Loucy (cell line): ENCODE measurements at regions not wholly inside any gene's neighbourhood (a gene's known extent, or its start where the extent isn't known, plus 50 kb on each side); places are given as distances from the start of the nearest gene placed in this dataset.

Experiments
- H2AFZ ChIP-seq: fragments of 200-600 bp; sonication (generic); 2 replicates; pipeline ENCODE4 v1.6.0; 2016; ENCODE audit warnings: antibody characterized with exemption, mild to moderate bottlenecking, low read length, moderate library complexity
- H3F3A ChIP-seq: fragments of 200-600 bp; 2 replicates; pipeline ENCODE4 v1.6.0; 2016; ENCODE audit warnings: antibody characterized with exemption, low read depth, mild to moderate bottlenecking
- H3K27me3 ChIP-seq: fragments of 200-600 bp; sonication (generic); 2 replicates; pipeline ENCODE4 v1.6.1; 2014; ENCODE audit warnings: low read length, mild to moderate bottlenecking; ENCODE audit not compliant: insufficient read depth, poor library complexity, severe bottlenecking
- H3K36me3 ChIP-seq: fragments of 200-600 bp; sonication (generic); 2 replicates; pipeline ENCODE4 v1.6.1; 2016; ENCODE audit warnings: low read length; ENCODE audit not compliant: insufficient read depth
- H3K4me1 ChIP-seq: fragments of 200-600 bp; sonication (generic); 2 replicates; pipeline ENCODE4 v1.5.1; 2014; ENCODE audit warnings: low read length, mild to moderate bottlenecking; ENCODE audit not compliant: insufficient read depth, poor library complexity, severe bottlenecking
- H3K4me2 ChIP-seq: fragments of 200-600 bp; sonication (generic); 2 replicates; pipeline ENCODE4 v1.6.0; 2014; ENCODE audit warnings: antibody characterized with exemption, low read length, low read depth, mild to moderate bottlenecking; ENCODE audit not compliant: poor library complexity, severe bottlenecking
- H3K4me3 ChIP-seq: fragments of 200-600 bp; sonication (generic); 2 replicates; pipeline ENCODE4 v1.5.1; 2014; ENCODE audit warnings: low read length, mild to moderate bottlenecking, mixed read lengths; ENCODE audit not compliant: poor library complexity, severe bottlenecking
- H3K79me2 ChIP-seq: fragments of 200-600 bp; sonication (generic); 2 replicates; pipeline ENCODE4 v1.6.1; 2014; ENCODE audit warnings: low read length; ENCODE audit not compliant: insufficient read depth
- H3K9ac ChIP-seq: fragments of 200-600 bp; sonication (generic); 2 replicates; pipeline ENCODE4 v1.6.0; 2014; ENCODE audit warnings: mild to moderate bottlenecking, low read depth, low read length, moderate library complexity; ENCODE audit not compliant: poor library complexity, severe bottlenecking
- H3K9me2 ChIP-seq: fragments of 200-600 bp; sonication (generic); replicated peaks from 2 replicates; pipeline ENCODE4 v1.6.1; 2016; ENCODE audit warnings: low read depth, low read length, mixed read lengths
- H3K9me3 ChIP-seq: fragments of 200-600 bp; sonication (generic); 2 replicates; pipeline ENCODE4 v1.6.1; 2014; ENCODE audit warnings: mild to moderate bottlenecking, antibody characterized with exemption, low read length, low read depth; ENCODE audit not compliant: insufficient read depth
- H4K20me1 ChIP-seq: fragments of 200-600 bp; sonication (generic); 2 replicates; pipeline ENCODE4 v1.6.0; 2014; ENCODE audit warnings: antibody characterized with exemption, low read length, mild to moderate bottlenecking; ENCODE audit not compliant: insufficient read depth, poor library complexity, severe bottlenecking
- CTCF ChIP-seq: fragments of 200-600 bp; sonication (generic); conservative IDR thresholded peaks from 2 replicates; pipeline ENCODE4 v1.5.1; 2014; ENCODE audit warnings: mild to moderate bottlenecking, antibody characterized with exemption, low read length
- EZH2phosphoT487 ChIP-seq: fragments of 200-600 bp; IDR thresholded peaks from 2 replicates; pipeline ENCODE4 v1.6.1; 2018; ENCODE audit warnings: antibody characterized with exemption, mild to moderate bottlenecking, moderate library complexity, borderline replicate concordance

DNA sequence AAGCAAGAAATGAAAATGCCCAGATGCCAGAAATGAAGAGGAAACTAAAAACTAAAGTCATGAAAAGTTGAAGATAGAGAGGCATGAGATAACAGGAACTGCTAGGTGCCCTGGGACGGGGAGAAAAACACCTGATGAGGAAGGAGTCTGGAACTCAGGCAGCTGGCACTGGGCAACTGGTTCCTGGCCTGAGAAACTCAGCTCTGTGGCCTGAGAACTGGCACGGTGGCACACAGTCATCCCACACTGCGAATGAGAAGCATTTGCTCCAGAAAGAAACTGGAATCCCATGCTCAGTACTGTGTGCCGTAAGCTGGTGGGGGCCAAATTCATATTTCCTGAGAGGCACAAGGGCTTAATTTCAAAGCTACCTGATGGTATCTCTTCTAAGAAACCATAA is 53.6 kb upstream of the RORA start:
- no peak overlapping the region for H3K9ac ChIP-seq
- no peaks in the 10 kb centered on the region for H3K9me3 ChIP-seq
- TF ChIP-seq CTCF, result no peak
- no peak for TF ChIP-seq EZH2phosphoT487
- no peaks in the 10 kb centered on the region for H4K20me1 ChIP-seq
- H3K4me2 ChIP-seq, result no peak overlapping the region
- H3K79me2 ChIP-seq, result no peaks in the 10 kb centered on the region
- H2AFZ ChIP-seq, result no peak overlapping the region
- H3K27me3 ChIP-seq, result peaks cover 5% of the 10 kb centered on the region
- no peaks in the 10 kb centered on the region for H3K4me1 ChIP-seq
- H3K9me2 ChIP-seq, result no peaks in the 10 kb centered on the region
- H3K4me3 ChIP-seq, result no peak overlapping the region
- H3F3A ChIP-seq, result no peaks in the 10 kb centered on the region
- H3K36me3 ChIP-seq, result no peaks in the 10 kb centered on the region

DNA sequence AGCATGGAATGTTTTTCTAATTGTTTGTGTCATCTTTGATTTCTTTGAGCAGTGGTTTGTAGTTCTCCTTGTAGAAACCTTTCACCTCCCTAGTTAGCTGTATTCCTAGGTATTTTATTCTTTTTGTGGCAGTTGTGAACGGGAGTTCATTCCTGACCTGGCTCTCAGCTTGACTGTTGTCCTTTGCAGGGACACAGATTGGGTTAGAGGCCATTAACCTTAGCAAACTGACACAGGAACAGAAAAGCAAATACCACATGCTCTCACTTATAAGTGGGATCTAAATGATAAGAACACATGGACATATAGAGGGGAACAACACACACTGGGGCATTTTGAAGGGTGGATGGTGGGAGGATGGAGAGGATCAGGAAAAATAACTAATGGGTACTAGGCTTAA is 52.2 kb upstream of the RORA start:
- Histone ChIP-seq H3K27me3 (peaks cover 5% of the 10 kb centered on the region), H4K20me1 (no peaks in the 10 kb centered on the region), H3K36me3 (no peaks in the 10 kb centered on the region), H3K4me2 (no peak overlapping the region), H3K4me3 (no peak overlapping the region), H3K79me2 (no peaks in the 10 kb centered on the region), H2AFZ (no peak overlapping the region), H3K9me2 (no peaks in the 10 kb centered on the region), H3K9me3 (no peaks in the 10 kb centered on the region), H3K4me1 (no peaks in the 10 kb centered on the region), H3F3A (no peaks in the 10 kb centered on the region), H3K9ac (no peak overlapping the region)
- TF ChIP-seq CTCF (no peak), EZH2phosphoT487 (no peak)
